ENCODE measurements at regions not wholly inside any gene's neighbourhood (a gene's known extent, or its start where the extent isn't known, plus 50 kb on each side); places are given as distances from the start of the nearest gene placed in this dataset.
"Not testable (repeated sequence)": the region's sequence is repeated elsewhere in the genome, so short reads cannot be mapped to it uniquely, and the experiment has no call there.

DNA sequence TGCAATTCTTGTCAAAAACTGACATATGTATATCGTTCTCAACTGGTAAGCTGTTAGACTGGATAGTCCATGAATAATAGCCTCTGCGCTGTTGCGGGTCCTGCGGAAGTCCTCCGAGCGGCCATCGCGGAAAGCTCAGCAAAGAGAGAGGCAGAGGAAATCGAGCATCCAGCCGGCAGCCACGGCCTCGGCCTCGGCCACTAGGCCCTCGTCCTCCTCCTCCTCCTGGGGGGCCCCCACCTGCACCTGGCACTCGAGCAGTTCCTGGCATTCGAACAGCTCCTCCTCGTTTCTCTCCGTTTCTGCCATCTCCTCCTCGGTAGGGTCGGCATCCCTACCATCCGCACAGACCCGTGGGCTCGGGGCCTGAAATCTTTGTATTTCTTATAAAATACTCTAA lies 111.2 kb upstream of the CYLC1 start:
- H3K27ac ChIP-seq; H3K9me3 ChIP-seq; DNase-seq; ATAC-seq; H3K36me3 ChIP-seq; H3K27me3 ChIP-seq; H3K4me3 ChIP-seq; intact Hi-C loops (cut with DNase I); H3K4me1 ChIP-seq: not testable (repeated sequence)

DNA sequence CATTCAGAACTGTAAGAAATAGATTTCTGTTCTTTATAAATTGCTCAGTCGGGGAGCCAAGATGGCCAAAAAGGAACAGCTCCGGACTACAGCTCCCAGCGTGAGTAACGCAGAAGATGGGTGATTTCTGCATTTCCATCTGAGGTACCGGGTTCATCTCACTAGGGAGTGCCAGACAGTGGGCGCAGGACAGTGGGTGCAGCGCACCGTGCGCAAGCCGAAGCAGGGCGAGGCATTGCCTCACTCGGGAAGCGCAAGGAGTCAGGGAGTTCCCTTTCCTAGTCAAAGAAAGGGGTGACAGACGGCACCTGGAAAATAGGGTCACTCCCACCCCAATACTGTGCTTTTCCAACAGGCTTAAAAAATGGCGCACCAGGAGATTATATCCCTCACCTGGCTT lies 110.5 kb upstream of the CYLC1 start:
- H3K27me3 ChIP-seq; H3K9me3 ChIP-seq; DNase-seq; H3K27ac ChIP-seq; H3K4me3 ChIP-seq; ATAC-seq; H3K4me1 ChIP-seq; H3K36me3 ChIP-seq; intact Hi-C loops (cut with DNase I): not testable (repeated sequence)

DNA sequence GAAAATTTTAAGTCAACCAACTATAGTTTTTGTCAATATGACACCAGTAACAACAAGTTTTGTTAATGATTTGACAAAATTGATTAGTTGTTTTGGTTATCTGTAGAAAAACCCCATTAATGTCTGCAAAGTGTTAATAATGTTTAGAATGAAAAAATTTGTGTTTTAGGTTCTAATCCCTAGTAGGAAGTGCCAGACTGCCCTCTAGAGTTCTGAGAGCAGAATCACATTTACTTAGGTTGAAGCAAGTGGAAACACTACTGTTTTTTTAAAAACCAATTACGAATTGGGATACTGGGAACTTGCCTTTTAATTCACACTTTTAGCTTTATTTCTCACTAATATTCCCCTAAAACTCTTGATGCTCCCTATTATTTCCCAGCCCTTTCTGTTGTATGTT lies 101.1 kb upstream of the CYLC1 start:
- Histone ChIP-seq H3K9me3 (no peaks in the 10 kb centered on the region), H3K27me3 (no peaks in the 10 kb centered on the region), H3K4me3 (no peak overlapping the region), H3K4me1 (no peaks in the 10 kb centered on the region), H3K36me3 (no peaks in the 10 kb centered on the region), H3K27ac (no peak overlapping the region)
- intact Hi-C loops (cut with DNase I) = no loop called here
- ATAC-seq = no peak
- TF ChIP-seq, protein P1, sequence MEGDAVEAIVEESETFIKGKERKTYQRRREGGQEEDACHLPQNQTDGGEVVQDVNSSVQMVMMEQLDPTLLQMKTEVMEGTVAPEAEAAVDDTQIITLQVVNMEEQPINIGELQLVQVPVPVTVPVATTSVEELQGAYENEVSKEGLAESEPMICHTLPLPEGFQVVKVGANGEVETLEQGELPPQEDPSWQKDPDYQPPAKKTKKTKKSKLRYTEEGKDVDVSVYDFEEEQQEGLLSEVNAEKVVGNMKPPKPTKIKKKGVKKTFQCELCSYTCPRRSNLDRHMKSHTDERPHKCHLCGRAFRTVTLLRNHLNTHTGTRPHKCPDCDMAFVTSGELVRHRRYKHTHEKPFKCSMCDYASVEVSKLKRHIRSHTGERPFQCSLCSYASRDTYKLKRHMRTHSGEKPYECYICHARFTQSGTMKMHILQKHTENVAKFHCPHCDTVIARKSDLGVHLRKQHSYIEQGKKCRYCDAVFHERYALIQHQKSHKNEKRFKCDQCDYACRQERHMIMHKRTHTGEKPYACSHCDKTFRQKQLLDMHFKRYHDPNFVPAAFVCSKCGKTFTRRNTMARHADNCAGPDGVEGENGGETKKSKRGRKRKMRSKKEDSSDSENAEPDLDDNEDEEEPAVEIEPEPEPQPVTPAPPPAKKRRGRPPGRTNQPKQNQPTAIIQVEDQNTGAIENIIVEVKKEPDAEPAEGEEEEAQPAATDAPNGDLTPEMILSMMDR (IDR thresholded peaks at IDR 0.05) = peak; percentile 24
- no peak for DNase-seq

DNA sequence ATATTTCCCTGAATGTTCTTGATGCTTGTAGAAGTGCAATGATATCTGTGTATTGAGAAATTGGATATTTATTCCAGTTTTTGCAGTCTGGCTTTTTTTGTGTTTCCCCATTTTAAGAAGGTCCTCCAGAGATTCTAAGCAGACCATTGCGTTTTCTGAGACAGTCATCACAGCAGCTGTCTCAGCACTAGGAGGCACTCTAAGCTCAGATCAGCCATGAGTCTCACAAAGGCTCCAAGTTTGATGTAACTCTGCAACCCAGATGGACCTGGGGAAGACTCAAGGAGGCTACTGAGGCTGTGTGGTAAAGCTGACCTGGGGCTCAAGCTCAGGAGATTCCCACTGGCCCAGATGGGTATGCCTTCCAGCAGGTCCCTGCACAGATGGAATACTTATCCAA lies 89.3 kb upstream of the CYLC1 start:
- intact Hi-C loops (cut with DNase I) = no loop called here

More for the DNA sequence above, 89.3 kb upstream of the CYLC1 start:
- Histone ChIP-seq H3K9me3 (no peaks in the 10 kb centered on the region), H3K27ac (no peak overlapping the region), H3K4me1 (no peaks in the 10 kb centered on the region), H3K36me3 (no peaks in the 10 kb centered on the region), H3K4me3 (no peak overlapping the region), H3K27me3 (no peaks in the 10 kb centered on the region)
- TF ChIP-seq, protein P1 (IDR thresholded peaks at IDR 0.05) = no peak
- DNase-seq (no peak), ATAC-seq (no peak)

All from upper lobe of right lung (tissue), 1 donor.